ENCODE measurements at regions not wholly inside any gene's neighbourhood (a gene's known extent, or its start where the extent isn't known, plus 50 kb on each side); places are given as distances from the start of the nearest gene placed in this dataset.

GRCh38 chr3:72111265-72112205 lies 326.6 kb upstream of the PROK2 start:
- POLR2A ChIA-PET (ENCODE audit: partially characterized antibody), result no interaction called here

GRCh38 chr3:72109327-72110259 lies 324.6 kb upstream of the PROK2 start:
- no peaks in the 10 kb centered on the region for H3K4me1 Mint-ChIP-seq
- ChIA-PET CTCF (ENCODE audit: partially characterized antibody) (no interaction called here), POLR2A (ENCODE audit: partially characterized antibody) (no interaction called here)
- H3K36me3 Mint-ChIP-seq, result no peaks in the 10 kb centered on the region
- Histone ChIP-seq H3K4me1 (ENCODE audit: insufficient read depth, low read length) (no peaks in the 10 kb centered on the region), H3K27me3 (ENCODE audit: insufficient read depth, low read length) (no peaks in the 10 kb centered on the region), H3K4me3 (ENCODE audit: low read length in 2 of 2) (no peak overlapping the region), H3K36me3 (ENCODE audit: insufficient read depth, low read length) (no peaks in the 10 kb centered on the region), H3K9me3 (ENCODE audit: control insufficient read depth in 1 of 2, low read length in 2 of 2) (no peaks in the 10 kb centered on the region), H3K27ac (ENCODE audit: low read depth, low read length) (no peak overlapping the region)
- H3K4me3 Mint-ChIP-seq, result no peak overlapping the region
- intact Hi-C loops (cut with micrococcal nuclease), result no loop called here
- peaks cover 2% of the 10 kb centered on the region in 2 donors for H3K27me3 Mint-ChIP-seq
- H3K9me3 Mint-ChIP-seq, result no peaks in the 10 kb centered on the region
- DNase-seq, result no peak
- no peak overlapping the region for H3K27ac Mint-ChIP-seq

More at GRCh38 chr3:72111265-72112205, 326.6 kb upstream of the PROK2 start:
- Histone ChIP-seq H3K9me3 (ENCODE audit: control insufficient read depth in 1 of 2, low read length in 2 of 2) (no peaks in the 10 kb centered on the region), H3K4me3 (ENCODE audit: low read length in 2 of 2) (no peak overlapping the region), H3K27ac (ENCODE audit: low read depth, low read length) (no peak overlapping the region), H3K27me3 (ENCODE audit: insufficient read depth, low read length) (no peaks in the 10 kb centered on the region), H3K36me3 (ENCODE audit: insufficient read depth, low read length) (no peaks in the 10 kb centered on the region), H3K4me1 (ENCODE audit: insufficient read depth, low read length) (no peaks in the 10 kb centered on the region)
- Mint-ChIP-seq H3K4me1 (no peaks in the 10 kb centered on the region), H3K9me3 (no peaks in the 10 kb centered on the region), H3K36me3 (no peaks in the 10 kb centered on the region), H3K27me3 (peaks cover 2% of the 10 kb centered on the region in 2 donors), H3K4me3 (no peak overlapping the region), H3K27ac (no peak overlapping the region)
- no peak for DNase-seq
- intact Hi-C loops (cut with micrococcal nuclease), result no loop called here
- CTCF ChIA-PET (ENCODE audit: partially characterized antibody), result no interaction called here

- Mint-ChIP-seq H3K36me3 (no peaks in the 10 kb centered on the region), H3K27me3 (no peaks in the 10 kb centered on the region), H3K4me1 (peaks cover 8 to 14% (median 12%) of the 10 kb centered on the region in 4 donors), H3K9me3 (no peaks in the 10 kb centered on the region), H3K4me3 (no peak overlapping the region), H3K27ac (no peak overlapping the region)
- no peak overlapping the region for H3K27ac ChIP-seq (ENCODE audit: low read depth, low read length)
- no peaks in the 10 kb centered on the region for H3K9me3 ChIP-seq (ENCODE audit: control insufficient read depth in 1 of 2, low read length in 2 of 2)
- peaks cover 14% of the 10 kb centered on the region for H3K4me1 ChIP-seq (ENCODE audit: insufficient read depth, low read length)
- intact Hi-C loops (cut with micrococcal nuclease), result no loop called here
- CTCF ChIA-PET (ENCODE audit: partially characterized antibody), result no interaction called here
- H3K4me3 ChIP-seq (ENCODE audit: low read length in 2 of 2), result no peak overlapping the region
- POLR2A ChIA-PET (ENCODE audit: partially characterized antibody), result no interaction called here
- no peaks in the 10 kb centered on the region for H3K36me3 ChIP-seq (ENCODE audit: insufficient read depth, low read length)
- H3K27me3 ChIP-seq (ENCODE audit: insufficient read depth, low read length), result no peaks in the 10 kb centered on the region
- DNase-seq, result no peak
These were observed 320.4 kb upstream of the PROK2 start for GRCh38 chr3:72105306-72105705.

- ChIA-PET POLR2A (ENCODE audit: partially characterized antibody) (no interaction called here), CTCF (ENCODE audit: partially characterized antibody) (interaction anchor here (1.3 kb wide), 1 partner anchor 12 kb away, joined by 3 read pairs; no protein-coding TSS in a partner anchor)
- no peaks in the 10 kb centered on the region for H3K27me3 Mint-ChIP-seq
- no peaks in the 10 kb centered on the region for H3K36me3 Mint-ChIP-seq
- peak overlapping the region in 1 of 8 donors; percentile 71 for H3K4me3 Mint-ChIP-seq
- Histone ChIP-seq H3K4me3 (ENCODE audit: low read length in 2 of 2) (no peak overlapping the region), H3K4me1 (ENCODE audit: insufficient read depth, low read length) (peaks cover 20% of the 10 kb centered on the region), H3K27ac (ENCODE audit: low read depth, low read length) (no peak overlapping the region), H3K36me3 (ENCODE audit: insufficient read depth, low read length) (no peaks in the 10 kb centered on the region), H3K9me3 (ENCODE audit: control insufficient read depth in 1 of 2, low read length in 2 of 2) (no peaks in the 10 kb centered on the region), H3K27me3 (ENCODE audit: insufficient read depth, low read length) (no peaks in the 10 kb centered on the region)
- H3K27ac Mint-ChIP-seq, result no peak overlapping the region
- H3K4me1 Mint-ChIP-seq, result peaks cover 8 to 25% (median 17%) of the 10 kb centered on the region in 4 donors
- no peak for DNase-seq
- intact Hi-C loops (cut with micrococcal nuclease), result no loop called here
- no peaks in the 10 kb centered on the region for H3K9me3 Mint-ChIP-seq
These were observed 317.2 kb upstream of the PROK2 start for GRCh38 chr3:72102112-72102616.

- H3K4me1 ChIP-seq (ENCODE audit: insufficient read depth, low read length), result peaks cover 20% of the 10 kb centered on the region
- no peaks in the 10 kb centered on the region for H3K27me3 Mint-ChIP-seq
- peaks cover 8 to 25% (median 17%) of the 10 kb centered on the region in 4 donors for H3K4me1 Mint-ChIP-seq
- no peaks in the 10 kb centered on the region for H3K9me3 ChIP-seq (ENCODE audit: control insufficient read depth in 1 of 2, low read length in 2 of 2)
- intact Hi-C loops (cut with micrococcal nuclease), result no loop called here
- no peaks in the 10 kb centered on the region for H3K9me3 Mint-ChIP-seq
- ChIA-PET POLR2A (ENCODE audit: partially characterized antibody) (no interaction called here), CTCF (ENCODE audit: partially characterized antibody) (interaction anchor here (1.3 kb wide), 1 partner anchor 12 kb away, joined by 3 read pairs; no protein-coding TSS in a partner anchor)
- H3K27ac ChIP-seq (ENCODE audit: low read depth, low read length), result peak overlapping the region; percentile 24
- H3K4me3 ChIP-seq (ENCODE audit: low read length in 2 of 2), result peak overlapping the region in 1 of 2 donors; percentile 33
- H3K36me3 Mint-ChIP-seq, result no peaks in the 10 kb centered on the region
- H3K27ac Mint-ChIP-seq, result peak overlapping the region; percentile 23 to 95 (median 89)
- H3K27me3 ChIP-seq (ENCODE audit: insufficient read depth, low read length), result no peaks in the 10 kb centered on the region
- no peaks in the 10 kb centered on the region for H3K36me3 ChIP-seq (ENCODE audit: insufficient read depth, low read length)
- H3K4me3 Mint-ChIP-seq, result peak overlapping the region in 6 of 8 donors; percentile 15 to 88 (median 62)
- DNase-seq, result no peak
These were observed 316.5 kb upstream of the PROK2 start for GRCh38 chr3:72101494-72101893.

GRCh38 chr3:72100601-72101187 lies 315.7 kb upstream of the PROK2 start:
- H3K27ac ChIP-seq (ENCODE audit: low read depth, low read length), result peak overlapping the region; percentile 24
- peaks cover 20% of the 10 kb centered on the region for H3K4me1 ChIP-seq (ENCODE audit: insufficient read depth, low read length)
- Mint-ChIP-seq H3K4me1 (peaks cover 8 to 25% (median 17%) of the 10 kb centered on the region in 4 donors), H3K27ac (peak overlapping the region; percentile 63 to 95 (median 90)), H3K4me3 (peak overlapping the region; percentile 78 to 88 (median 85)), H3K9me3 (no peaks in the 10 kb centered on the region), H3K27me3 (no peaks in the 10 kb centered on the region), H3K36me3 (no peaks in the 10 kb centered on the region)
- H3K9me3 ChIP-seq (ENCODE audit: control insufficient read depth in 1 of 2, low read length in 2 of 2), result no peaks in the 10 kb centered on the region
- peak; percentile 76 to 92 (median 83) for DNase-seq
- peak overlapping the region; percentile 27 to 33 for H3K4me3 ChIP-seq (ENCODE audit: low read length in 2 of 2)
- H3K36me3 ChIP-seq (ENCODE audit: insufficient read depth, low read length), result no peaks in the 10 kb centered on the region
- ChIA-PET CTCF (ENCODE audit: partially characterized antibody) (interaction anchor here (1.3 kb wide), 1 partner anchor 11 kb away, joined by 3 read pairs; no protein-coding TSS in a partner anchor), POLR2A (ENCODE audit: partially characterized antibody) (no interaction called here)
- no peaks in the 10 kb centered on the region for H3K27me3 ChIP-seq (ENCODE audit: insufficient read depth, low read length)
- intact Hi-C loops (cut with micrococcal nuclease), result no loop called here

All from CD4-positive, alpha-beta memory T cell (primary cell).